Transverse colon (tissue), 4 donors: ENCODE measurements at regions not wholly inside any gene's neighbourhood (a gene's known extent, or its start where the extent isn't known, plus 50 kb on each side); places are given as distances from the start of the nearest gene placed in this dataset.

Experiments used
- CTCF ChIP-seq, 5 experiments: fragments of 200-600 bp in 3 of 5; fragments of 450-650 bp in 2 of 5; sonication (generic) in 3 of 5; IDR thresholded peaks; 1 replicate in 2 of 5; 2 replicates in 3 of 5; pipeline ENCODE4 v1.5.1; 2016 to 2017; ENCODE audit warnings: antibody characterized with exemption in 5 of 5, inconsistent platforms in 3 of 5, mild to moderate bottlenecking in 2 of 5, moderate library complexity in 1 of 5
- POLR2A ChIP-seq: fragments of 450-650 bp; IDR thresholded peaks from one replicate; pipeline ENCODE4 v1.6.1; 2016; ENCODE audit warnings: antibody characterized with exemption, mild to moderate bottlenecking, moderate library complexity
- POLR2AphosphoS5 ChIP-seq, 3 donors: sonication (generic); formaldehyde crosslinking; IDR thresholded peaks; one replicate each; pipeline ENCODE4 v1.6.1; 2016; ENCODE audit warnings: antibody characterized with exemption in 3 of 3

GRCh38 chr7:19519443-19520021 lies 189.3 kb downstream of the POLR1F start:
- TF ChIP-seq CTCF (IDR thresholded peaks at IDR 0.05) (no peak), POLR2A (no peak), POLR2AphosphoS5 (IDR thresholded peaks at IDR 0.05) (no peak)
